ENCODE measurements at regions not wholly inside any gene's neighbourhood (a gene's known extent, or its start where the extent isn't known, plus 50 kb on each side); places are given as distances from the start of the nearest gene placed in this dataset.

DNA sequence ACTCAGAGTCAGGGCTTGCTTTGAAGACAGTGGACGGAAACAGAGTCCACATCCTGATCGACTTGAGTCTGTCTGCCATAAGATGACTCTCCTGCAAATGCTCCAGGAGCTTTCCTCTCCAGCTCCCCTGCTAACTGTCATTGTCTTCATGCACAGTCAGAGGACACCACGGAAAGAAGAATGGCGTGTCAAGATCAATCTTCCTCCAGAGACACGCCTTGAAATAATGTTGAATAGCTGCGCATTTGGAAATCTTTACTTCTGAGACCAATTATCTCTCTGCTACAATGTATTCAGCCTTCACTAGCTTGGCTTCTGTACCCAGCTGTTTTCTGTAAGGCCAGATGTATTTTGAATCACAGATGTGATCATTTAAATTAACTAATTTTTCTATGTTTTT, 457.2 kb downstream of the CDH2 start:
- H3K27me3 ChIP-seq: no peaks in the 10 kb centered on the region
- no peaks in the 10 kb centered on the region for H3K36me3 ChIP-seq
- no peak overlapping the region for H3K27ac ChIP-seq
- H3K4me1 ChIP-seq (ENCODE audit: control insufficient read depth in 1 of 2, insufficient read depth in 1 of 2, low read depth in 1 of 2, low read length in 1 of 2): no peaks in the 10 kb centered on the region
- no peak for TF ChIP-seq CTCF (IDR thresholded peaks at IDR 0.05)
- H3K4me3 ChIP-seq (ENCODE audit: low read depth in 1 of 2, low read length in 1 of 2): no peak overlapping the region
- no peaks in the 10 kb centered on the region for H3K9me3 ChIP-seq

DNA sequence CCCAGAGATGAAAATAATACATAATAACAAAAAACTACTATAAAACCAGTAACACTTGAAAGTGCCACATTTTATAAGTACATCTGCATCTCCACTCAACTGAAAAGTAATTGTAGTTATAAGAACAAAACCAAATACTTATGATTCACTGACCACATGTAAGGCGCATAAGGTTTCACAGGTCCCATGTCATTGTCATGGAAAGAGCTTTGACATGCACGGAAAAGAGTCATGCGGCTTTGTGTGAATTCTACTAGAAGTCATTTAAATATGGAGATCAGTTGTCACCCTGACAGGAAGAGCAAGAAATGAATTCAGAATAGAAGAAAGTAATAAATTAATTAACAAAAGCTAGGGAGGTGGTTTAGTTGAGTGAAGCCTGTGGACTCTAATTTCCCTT, 459.1 kb downstream of the CDH2 start:
- no peak overlapping the region for H3K27ac ChIP-seq
- H3K27me3 ChIP-seq: no peaks in the 10 kb centered on the region
- H3K4me3 ChIP-seq (ENCODE audit: low read depth in 1 of 2, low read length in 1 of 2): no peak overlapping the region
- no peaks in the 10 kb centered on the region for H3K9me3 ChIP-seq
- TF ChIP-seq CTCF (IDR thresholded peaks at IDR 0.05): no peak
- no peaks in the 10 kb centered on the region for H3K36me3 ChIP-seq
- no peaks in the 10 kb centered on the region for H3K4me1 ChIP-seq (ENCODE audit: control insufficient read depth in 1 of 2, insufficient read depth in 1 of 2, low read depth in 1 of 2, low read length in 1 of 2)

DNA sequence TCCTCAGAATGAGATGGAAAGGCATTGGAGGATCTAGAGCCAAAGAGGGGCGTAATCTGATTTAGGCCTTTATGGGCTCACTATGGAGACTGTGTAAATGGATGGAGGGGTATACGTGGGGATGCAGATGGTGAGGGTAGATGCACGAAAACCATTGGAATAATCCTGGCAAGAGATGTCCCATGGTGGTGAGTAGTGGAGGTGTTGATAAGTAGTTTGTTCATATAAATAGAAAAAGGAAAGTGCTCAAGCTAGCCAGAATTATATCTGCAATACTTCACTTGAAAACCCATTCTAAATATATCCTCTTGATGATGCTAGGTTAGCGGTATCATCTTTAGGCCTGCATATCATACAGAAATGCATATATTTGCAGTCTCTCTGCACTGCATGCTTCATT, 459.7 kb downstream of the CDH2 start:
- Histone ChIP-seq H3K4me1 (ENCODE audit: control insufficient read depth in 1 of 2, insufficient read depth in 1 of 2, low read depth in 1 of 2, low read length in 1 of 2) (no peaks in the 10 kb centered on the region), H3K36me3 (no peaks in the 10 kb centered on the region), H3K27me3 (no peaks in the 10 kb centered on the region), H3K4me3 (ENCODE audit: low read depth in 1 of 2, low read length in 1 of 2) (no peak overlapping the region), H3K27ac (no peak overlapping the region), H3K9me3 (no peaks in the 10 kb centered on the region)
- no peak for TF ChIP-seq CTCF (IDR thresholded peaks at IDR 0.05)

GRCh38 chr18:27715751-27716150, 461.2 kb downstream of the CDH2 start:
- Histone ChIP-seq H3K4me1 (ENCODE audit: control insufficient read depth in 1 of 2, insufficient read depth in 1 of 2, low read depth in 1 of 2, low read length in 1 of 2) (no peaks in the 10 kb centered on the region), H3K27me3 (no peaks in the 10 kb centered on the region), H3K9me3 (no peaks in the 10 kb centered on the region), H3K27ac (no peak overlapping the region), H3K36me3 (no peaks in the 10 kb centered on the region), H3K4me3 (ENCODE audit: low read depth in 1 of 2, low read length in 1 of 2) (no peak overlapping the region)
- TF ChIP-seq CTCF (IDR thresholded peaks at IDR 0.05): no peak

- Histone ChIP-seq H3K27ac (no peak overlapping the region), H3K9me3 (no peaks in the 10 kb centered on the region), H3K36me3 (no peaks in the 10 kb centered on the region), H3K4me1 (ENCODE audit: control insufficient read depth in 1 of 2, insufficient read depth in 1 of 2, low read depth in 1 of 2, low read length in 1 of 2) (no peaks in the 10 kb centered on the region), H3K4me3 (ENCODE audit: low read depth in 1 of 2, low read length in 1 of 2) (no peak overlapping the region), H3K27me3 (no peaks in the 10 kb centered on the region)
- no peak for TF ChIP-seq CTCF (IDR thresholded peaks at IDR 0.05)
Observed at GRCh38 chr18:27713738-27714095, 463.2 kb downstream of the CDH2 start.
